CD4-positive, CD25-positive, alpha-beta regulatory T cell (primary cell): ENCODE measurements at regions not wholly inside any gene's neighbourhood (a gene's known extent, or its start where the extent isn't known, plus 50 kb on each side); places are given as distances from the start of the nearest gene placed in this dataset.

ENCODE experiments used
- ATAC-seq, 2 donors: fragments of 150-1000 bp; cut with Tn5 transposase; one replicate each; pipeline ENCODE4 v1.10.0; 2021; ENCODE audit warnings: low read depth in 2 of 2, moderate number of reproducible peaks in 2 of 2, moderate library complexity in 1 of 2
- DNase-seq, 3 donors: peaks; one replicate each; pipeline versions ENCODE4 v3.0.0 to v3.0.0-alpha.2; 2012 to 2022; ENCODE audit warnings: mixed read lengths in 1 of 3
- H3K27ac ChIP-seq: one replicate; pipeline ENCODE4 v1.7.0; 2013; ENCODE audit warnings: mild to moderate bottlenecking, low read length; ENCODE audit not compliant: insufficient read depth, poor library complexity, severe bottlenecking
- H3K27me3 ChIP-seq: one replicate; pipeline ENCODE4 v1.7.0; 2013; ENCODE audit warnings: low read length; ENCODE audit not compliant: control insufficient read depth, insufficient read depth
- H3K36me3 ChIP-seq: one replicate; pipeline ENCODE4 v1.7.0; 2013; ENCODE audit warnings: mild to moderate bottlenecking, low read length, moderate library complexity; ENCODE audit not compliant: control insufficient read depth, insufficient read depth
- H3K4me1 ChIP-seq: 2 replicates; pipeline ENCODE4 v1.7.0; 2013; ENCODE audit warnings: mild to moderate bottlenecking, low read length; ENCODE audit not compliant: insufficient read depth, control insufficient read depth, poor library complexity, severe bottlenecking
- H3K4me3 ChIP-seq: one replicate; pipeline ENCODE4 v1.7.0; 2013; ENCODE audit warnings: low read depth, mild to moderate bottlenecking, low read length, moderate library complexity
- H3K9me3 ChIP-seq, 2 experiments: 1 replicate in 1 of 2; 2 replicates in 1 of 2; pipeline ENCODE4 v1.7.0; 2013; ENCODE audit warnings: low read length in 2 of 2, mild to moderate bottlenecking in 1 of 2, moderate library complexity in 1 of 2; ENCODE audit not compliant: control insufficient read depth in 2 of 2
- H3K27ac Mint-ChIP-seq, 3 donors: one replicate each; pipeline ENCODE4 v1.8.0; 2020 to 2022; ENCODE audit warnings: mild to moderate bottlenecking in 3 of 3, mixed read lengths in 3 of 3, moderate library complexity in 2 of 3
- H3K27me3 Mint-ChIP-seq: one replicate; pipeline ENCODE4 v1.8.0; 2022; ENCODE audit warnings: mild to moderate bottlenecking, mixed read lengths
- H3K36me3 Mint-ChIP-seq: one replicate; pipeline ENCODE4 v1.8.0; 2020; ENCODE audit warnings: mixed read lengths
- H3K4me1 Mint-ChIP-seq, 4 donors: one replicate each; pipeline ENCODE4 v1.8.0; 2020 to 2022; ENCODE audit warnings: mixed read lengths in 4 of 4, mild to moderate bottlenecking in 1 of 4
- H3K4me3 Mint-ChIP-seq, 4 donors: one replicate each; pipeline ENCODE4 v1.8.0; 2020 to 2022; ENCODE audit warnings: mild to moderate bottlenecking in 4 of 4, mixed read lengths in 4 of 4, moderate library complexity in 3 of 4
- H3K9me3 Mint-ChIP-seq, 7 donors: one replicate each; pipeline ENCODE4 v1.8.0; 2020 to 2022; ENCODE audit warnings: mixed read lengths in 7 of 7, mild to moderate bottlenecking in 3 of 7, moderate library complexity in 2 of 7

DNA sequence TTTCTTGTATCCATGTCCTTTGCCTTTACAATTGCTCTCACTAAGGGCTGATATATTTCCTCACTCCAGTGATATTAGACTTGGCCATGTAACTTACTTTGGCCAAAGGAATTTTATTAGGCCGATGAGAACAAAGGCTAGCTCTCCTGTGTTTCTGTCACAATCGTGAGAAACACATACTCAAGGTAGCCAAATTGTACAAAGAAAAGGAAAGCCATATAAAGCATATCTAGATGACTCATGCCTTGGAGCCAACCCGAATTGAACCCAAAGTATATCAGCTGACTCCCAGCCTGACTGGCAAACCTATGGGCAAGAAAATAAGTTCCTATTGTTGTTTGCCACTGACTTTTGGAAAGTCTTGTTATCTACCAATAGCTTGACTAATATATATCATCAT, 371.7 kb upstream of the LRRC7 start:
- H3K4me1 ChIP-seq = no peaks in the 10 kb centered on the region
- no peak overlapping the region for H3K27ac ChIP-seq
- Mint-ChIP-seq H3K27ac (no peak overlapping the region), H3K27me3 (no peaks in the 10 kb centered on the region), H3K36me3 (no peaks in the 10 kb centered on the region), H3K9me3 (peaks cover 3 to 18% (median 6%) of the 10 kb centered on the region in 7 donors), H3K4me1 (no peaks in the 10 kb centered on the region), H3K4me3 (no peak overlapping the region)
- no peaks in the 10 kb centered on the region for H3K27me3 ChIP-seq
- no peaks in the 10 kb centered on the region for H3K9me3 ChIP-seq
- H3K4me3 ChIP-seq = no peak overlapping the region
- no peaks in the 10 kb centered on the region for H3K36me3 ChIP-seq
- ATAC-seq (no peak), DNase-seq (no peak)

DNA sequence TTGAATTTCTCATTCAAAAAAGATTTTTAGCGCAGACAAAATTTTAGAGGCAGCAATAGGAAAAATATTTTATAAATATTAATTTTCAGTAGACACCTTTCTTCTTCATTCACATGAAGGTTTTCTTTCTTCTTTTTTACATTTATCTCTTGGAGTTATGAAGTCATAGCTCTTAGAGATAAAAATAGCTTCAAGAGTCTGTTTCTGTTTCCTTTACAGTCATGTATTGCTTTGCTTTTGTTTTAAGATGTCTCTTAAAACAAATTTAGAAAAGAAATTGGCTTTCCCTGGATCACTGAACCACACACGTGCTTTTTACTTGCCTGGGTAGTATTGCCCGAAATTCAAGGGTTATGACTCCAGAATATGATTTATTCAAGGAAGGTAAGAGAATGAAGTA, 369.9 kb upstream of the LRRC7 start:
- H3K4me3 ChIP-seq = no peak overlapping the region
- Mint-ChIP-seq H3K27ac (no peak overlapping the region), H3K4me1 (no peaks in the 10 kb centered on the region), H3K36me3 (no peaks in the 10 kb centered on the region), H3K9me3 (peaks cover 2 to 15% (median 6%) of the 10 kb centered on the region in 7 donors), H3K27me3 (no peaks in the 10 kb centered on the region), H3K4me3 (no peak overlapping the region)
- no peak for ATAC-seq
- no peaks in the 10 kb centered on the region for H3K36me3 ChIP-seq
- no peak overlapping the region for H3K27ac ChIP-seq
- H3K27me3 ChIP-seq = no peaks in the 10 kb centered on the region
- no peak for DNase-seq
- no peaks in the 10 kb centered on the region for H3K4me1 ChIP-seq
- H3K9me3 ChIP-seq = no peaks in the 10 kb centered on the region

DNA sequence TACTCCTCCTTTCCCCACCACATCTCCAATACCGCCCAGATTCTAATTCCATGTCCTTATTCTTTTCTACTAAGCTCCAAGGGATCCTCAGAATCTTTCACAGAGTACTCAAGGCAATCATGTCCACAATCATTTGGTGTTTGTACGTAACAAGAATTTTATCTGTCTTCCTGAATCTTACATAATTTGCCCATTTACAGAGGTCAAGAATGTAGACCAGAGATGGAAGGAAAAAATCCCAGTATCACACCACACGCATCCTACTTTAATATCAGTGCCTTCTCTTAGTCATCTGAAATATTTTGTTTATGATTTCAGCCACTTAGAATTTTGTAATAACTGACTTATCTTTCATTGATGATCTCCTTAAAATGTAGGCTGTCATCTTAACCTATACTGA, 366.0 kb upstream of the LRRC7 start:
- no peaks in the 10 kb centered on the region for H3K4me1 ChIP-seq
- Mint-ChIP-seq H3K4me3 (no peak overlapping the region), H3K27me3 (peaks cover 4% of the 10 kb centered on the region), H3K36me3 (no peaks in the 10 kb centered on the region), H3K4me1 (no peaks in the 10 kb centered on the region), H3K9me3 (peaks cover 2 to 11% (median 6%) of the 10 kb centered on the region in 7 donors), H3K27ac (no peak overlapping the region)
- H3K4me3 ChIP-seq = no peak overlapping the region
- no peaks in the 10 kb centered on the region for H3K36me3 ChIP-seq
- no peak overlapping the region for H3K27ac ChIP-seq
- H3K27me3 ChIP-seq = no peaks in the 10 kb centered on the region
- DNase-seq (no peak), ATAC-seq (no peak)
- no peaks in the 10 kb centered on the region for H3K9me3 ChIP-seq

DNA sequence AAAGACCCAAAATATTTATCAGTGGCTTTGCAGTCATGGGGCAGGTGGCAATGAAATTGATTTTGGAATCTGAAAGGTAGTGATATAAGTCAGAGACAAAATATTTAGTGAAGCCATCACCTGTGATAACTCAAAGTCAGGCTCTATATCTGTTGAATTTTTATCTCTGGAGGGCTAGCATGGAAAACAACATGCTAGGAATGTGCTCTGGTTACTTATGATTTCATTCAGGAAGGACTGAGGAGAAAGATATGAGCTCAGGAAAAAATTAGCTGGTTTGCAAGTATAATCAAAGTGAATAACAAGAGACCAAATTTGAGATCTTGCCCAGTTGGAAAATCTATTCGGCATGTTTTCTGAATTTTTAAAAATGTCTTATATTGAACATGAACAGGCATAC, 364.6 kb upstream of the LRRC7 start:
- Histone ChIP-seq H3K4me3 (no peak overlapping the region), H3K4me1 (no peaks in the 10 kb centered on the region), H3K27ac (no peak overlapping the region), H3K27me3 (no peaks in the 10 kb centered on the region), H3K36me3 (no peaks in the 10 kb centered on the region), H3K9me3 (no peaks in the 10 kb centered on the region)
- Mint-ChIP-seq H3K9me3 (peaks cover 2 to 11% (median 5%) of the 10 kb centered on the region in 7 donors), H3K4me3 (no peak overlapping the region), H3K4me1 (no peaks in the 10 kb centered on the region), H3K36me3 (no peaks in the 10 kb centered on the region), H3K27me3 (peaks cover 4% of the 10 kb centered on the region), H3K27ac (no peak overlapping the region)
- ATAC-seq = no peak
- no peak for DNase-seq

DNA sequence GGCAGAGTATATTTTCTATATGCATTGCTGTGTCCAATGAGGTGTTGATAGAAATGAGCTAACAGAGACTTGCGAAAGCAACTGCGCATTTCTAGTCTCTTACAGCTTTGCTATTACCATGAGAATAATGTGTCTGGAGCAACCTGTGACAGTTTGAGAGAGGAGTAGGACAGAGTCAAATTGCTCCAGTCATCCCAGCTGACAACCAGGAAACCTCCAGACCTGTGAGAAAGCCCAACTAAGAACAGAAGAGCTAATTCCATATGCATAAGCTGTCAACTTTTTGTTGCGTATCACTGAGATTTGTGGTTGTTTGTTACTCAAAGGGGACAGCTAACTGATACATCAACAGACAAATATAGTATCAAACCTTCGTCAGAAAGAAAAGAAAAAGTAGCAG, 354.1 kb upstream of the LRRC7 start:
- Histone ChIP-seq H3K27ac (no peak overlapping the region), H3K36me3 (no peaks in the 10 kb centered on the region), H3K9me3 (no peaks in the 10 kb centered on the region), H3K4me1 (no peaks in the 10 kb centered on the region), H3K27me3 (no peaks in the 10 kb centered on the region), H3K4me3 (no peak overlapping the region)
- no peaks in the 10 kb centered on the region for H3K36me3 Mint-ChIP-seq
- H3K9me3 Mint-ChIP-seq = peaks cover 3 to 25% (median 7%) of the 10 kb centered on the region in 7 donors
- H3K27ac Mint-ChIP-seq = no peak overlapping the region
- DNase-seq (no peak), ATAC-seq (no peak)
- no peaks in the 10 kb centered on the region for H3K27me3 Mint-ChIP-seq
- no peaks in the 10 kb centered on the region for H3K4me1 Mint-ChIP-seq
- no peak overlapping the region for H3K4me3 Mint-ChIP-seq

DNA sequence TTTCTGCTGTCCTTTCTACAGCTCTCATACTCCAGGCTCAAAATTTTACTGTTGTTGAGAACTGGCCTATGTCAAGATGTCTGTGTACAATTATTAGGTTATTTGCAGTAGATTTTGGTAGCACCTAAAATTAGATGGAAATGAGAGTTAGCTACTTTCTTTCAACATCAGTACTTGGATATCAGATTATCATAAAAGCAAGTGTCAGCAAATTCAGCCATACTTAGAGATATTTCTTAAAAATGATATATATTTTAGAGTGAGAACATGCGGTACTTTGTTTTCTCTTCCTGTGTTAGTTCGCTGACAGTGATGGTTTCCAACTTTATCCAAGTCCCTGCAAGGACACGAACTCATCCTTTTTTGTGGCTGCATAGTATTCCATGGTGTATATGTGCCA, 351.8 kb upstream of the LRRC7 start:
- H3K27me3 ChIP-seq = no peaks in the 10 kb centered on the region
- Mint-ChIP-seq H3K27ac (no peak overlapping the region), H3K4me1 (no peaks in the 10 kb centered on the region)

DNA sequence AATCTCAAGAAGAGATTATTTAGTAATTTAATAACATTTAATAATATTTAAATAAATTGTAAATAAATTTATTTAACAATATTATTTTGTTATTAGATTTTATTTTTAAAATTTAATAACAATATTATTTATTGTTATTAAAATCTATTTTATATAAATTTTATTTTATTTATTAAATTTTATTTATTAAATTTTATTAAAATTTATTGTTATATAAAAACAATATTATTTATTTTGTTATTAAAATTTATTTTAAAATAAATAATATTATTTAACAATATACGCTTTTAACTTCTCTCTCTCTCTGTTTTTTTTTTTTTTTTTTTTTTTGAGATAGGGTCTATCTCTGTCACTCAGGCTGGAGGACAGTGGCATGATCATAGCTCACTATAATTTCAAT, 347.1 kb upstream of the LRRC7 start:
- Mint-ChIP-seq H3K9me3 (peaks cover 0 to 4% (median 2%) of the 10 kb centered on the region in 7 donors), H3K36me3 (no peaks in the 10 kb centered on the region), H3K4me3 (no peak overlapping the region), H3K27ac (no peak overlapping the region), H3K27me3 (no peaks in the 10 kb centered on the region), H3K4me1 (no peaks in the 10 kb centered on the region)
- H3K4me1 ChIP-seq = no peaks in the 10 kb centered on the region
- no peaks in the 10 kb centered on the region for H3K9me3 ChIP-seq
- ATAC-seq = no peak
- no peaks in the 10 kb centered on the region for H3K27me3 ChIP-seq
- no peak for DNase-seq
- no peak overlapping the region for H3K4me3 ChIP-seq
- H3K27ac ChIP-seq = no peak overlapping the region
- H3K36me3 ChIP-seq = no peaks in the 10 kb centered on the region

More for the DNA sequence above, 351.8 kb upstream of the LRRC7 start:
- Mint-ChIP-seq H3K27me3 (no peaks in the 10 kb centered on the region), H3K9me3 (peaks cover 0 to 19% (median 6%) of the 10 kb centered on the region in 7 donors), H3K36me3 (no peaks in the 10 kb centered on the region), H3K4me3 (no peak overlapping the region)
- ATAC-seq (no peak), DNase-seq (no peak)
- Histone ChIP-seq H3K4me1 (no peaks in the 10 kb centered on the region), H3K9me3 (no peaks in the 10 kb centered on the region), H3K36me3 (no peaks in the 10 kb centered on the region), H3K27ac (no peak overlapping the region), H3K4me3 (no peak overlapping the region)

DNA sequence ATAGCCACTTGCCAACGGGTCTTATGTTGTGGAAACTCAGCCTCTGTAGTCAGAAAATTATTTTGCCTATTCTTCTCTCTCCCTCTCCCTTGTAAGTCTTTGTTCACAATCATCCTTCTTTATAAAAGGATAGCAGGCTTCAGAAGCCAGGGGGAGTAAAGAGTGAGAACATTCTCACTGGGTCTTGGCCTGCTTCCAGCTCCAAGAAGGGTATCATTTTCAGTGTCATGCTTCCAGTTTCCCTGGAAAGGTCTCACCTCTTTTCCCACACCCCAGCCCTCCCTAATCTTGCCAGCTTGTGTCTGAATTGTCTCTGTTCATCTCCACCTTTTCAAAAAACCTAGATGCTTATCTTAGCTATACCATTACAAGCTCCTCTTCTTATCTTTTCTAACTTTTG, 346.2 kb upstream of the LRRC7 start:
- H3K36me3 ChIP-seq = no peaks in the 10 kb centered on the region
- H3K4me1 ChIP-seq = no peaks in the 10 kb centered on the region
- peaks cover 0 to 6% (median 0%) of the 10 kb centered on the region in 7 donors for H3K9me3 Mint-ChIP-seq
- no peaks in the 10 kb centered on the region for H3K9me3 ChIP-seq
- H3K4me1 Mint-ChIP-seq = no peaks in the 10 kb centered on the region
- no peak overlapping the region for H3K27ac Mint-ChIP-seq
- no peak for DNase-seq
- H3K27me3 ChIP-seq = no peaks in the 10 kb centered on the region
- no peaks in the 10 kb centered on the region for H3K27me3 Mint-ChIP-seq
- no peak for ATAC-seq
- no peak overlapping the region for H3K4me3 Mint-ChIP-seq
- no peak overlapping the region for H3K27ac ChIP-seq
- no peak overlapping the region for H3K4me3 ChIP-seq
- no peaks in the 10 kb centered on the region for H3K36me3 Mint-ChIP-seq
